Natural killer cell treated with Interleukin-12 subunit alpha and Interleukin-12 subunit beta and Interleukin-15 and Interleukin-18, amount 100 ng/mL, for 72 hours (primary cell): ENCODE measurements at regions not wholly inside any gene's neighbourhood (a gene's known extent, or its start where the extent isn't known, plus 50 kb on each side); places are given as distances from the start of the nearest gene placed in this dataset.
A peak's percentile ranks its signal among the peaks of the same experiment; 100 is the strongest.
"Not testable (repeated sequence)": the region's sequence is repeated elsewhere in the genome, so short reads cannot be mapped to it uniquely, and the experiment has no call there.

Experiments used
- ATAC-seq, 2 donors: fragments of 150-1000 bp; cut with Tn5 transposase in 1 of 2; sonication (Bioruptor Pico), chemical (Tn5 transposase) in 1 of 2; 2 replicates each; pipeline ENCODE4 v1.10.0; 2021
- DNase-seq: peaks from one replicate; pipeline ENCODE4 v3.0.0; 2022; ENCODE audit warnings: low spot score
- H3K27ac Mint-ChIP-seq, 2 donors: 1 replicate in 1 of 2; 2 replicates in 1 of 2; pipeline ENCODE4 v1.8.0; 2022; ENCODE audit warnings: mixed read lengths in 2 of 2, mild to moderate bottlenecking in 1 of 2, moderate library complexity in 1 of 2
- H3K27me3 Mint-ChIP-seq, 2 donors: 1 replicate in 1 of 2; 2 replicates in 1 of 2; pipeline ENCODE4 v1.8.0; 2022; ENCODE audit warnings: mixed read lengths in 2 of 2
- H3K36me3 Mint-ChIP-seq: one replicate; pipeline ENCODE4 v1.8.0; 2022; ENCODE audit warnings: mixed read lengths
- H3K4me1 Mint-ChIP-seq, 2 donors: 1 replicate in 1 of 2; 2 replicates in 1 of 2; pipeline ENCODE4 v1.8.0; 2022; ENCODE audit warnings: low read depth in 2 of 2, mixed read lengths in 2 of 2, mild to moderate bottlenecking in 1 of 2
- H3K4me3 Mint-ChIP-seq: one replicate; pipeline ENCODE4 v1.8.0; 2022; ENCODE audit warnings: mixed read lengths
- H3K9me3 Mint-ChIP-seq: 2 replicates; pipeline ENCODE4 v1.8.0; 2022; ENCODE audit warnings: mixed read lengths

DNA sequence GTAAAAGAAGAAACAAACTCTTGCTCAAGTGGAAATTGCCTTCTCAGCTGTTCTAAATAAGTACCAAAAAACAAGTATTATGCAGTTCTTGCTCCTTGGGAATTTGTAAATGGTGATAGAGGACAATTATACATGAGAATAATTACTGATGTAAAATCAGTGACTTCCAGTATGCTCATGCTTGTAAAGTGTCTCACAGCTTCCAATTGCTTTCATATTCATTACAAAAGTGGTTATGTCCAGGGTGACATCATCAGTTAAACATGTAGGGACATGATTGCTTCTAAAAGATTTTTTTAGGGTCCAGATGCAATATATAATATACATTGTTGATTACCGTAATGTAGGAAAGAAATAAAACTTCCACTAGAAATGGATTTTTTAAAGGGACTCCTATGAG, 122.8 kb upstream of the B3GAT2 start:
- ATAC-seq (no peak), DNase-seq (no peak)
- Mint-ChIP-seq H3K27me3 (peaks cover 0 to 7% of the 10 kb centered on the region in 2 donors), H3K9me3 (peaks cover 7% of the 10 kb centered on the region), H3K4me3 (no peak overlapping the region), H3K36me3 (peaks cover 10% of the 10 kb centered on the region), H3K27ac (no peak overlapping the region), H3K4me1 (no peaks in the 10 kb centered on the region)

DNA sequence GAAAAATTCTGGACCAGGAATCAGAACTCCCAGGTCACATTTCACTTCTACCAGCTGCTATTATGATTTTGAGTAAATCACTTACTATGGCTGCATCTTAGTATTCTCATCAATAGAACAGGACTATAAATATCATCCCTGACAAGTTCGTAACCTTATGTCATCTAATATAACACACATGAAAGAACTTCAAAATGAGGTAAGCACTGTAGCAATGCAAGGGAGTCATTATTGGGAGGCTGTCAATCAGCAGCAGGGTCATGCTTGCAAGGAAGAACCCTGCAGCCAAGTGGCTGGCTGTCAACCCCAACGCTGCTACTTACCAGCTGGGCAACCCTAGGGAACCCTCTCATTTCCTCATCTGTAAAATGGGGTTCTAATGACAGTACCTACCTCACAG, 123.3 kb upstream of the B3GAT2 start:
- no peak overlapping the region for H3K4me3 Mint-ChIP-seq
- ATAC-seq, result no peak
- H3K4me1 Mint-ChIP-seq, result no peaks in the 10 kb centered on the region
- H3K27ac Mint-ChIP-seq, result no peak overlapping the region
- peaks cover 7% of the 10 kb centered on the region for H3K9me3 Mint-ChIP-seq
- peaks cover 0 to 7% of the 10 kb centered on the region in 2 donors for H3K27me3 Mint-ChIP-seq
- peaks cover 10% of the 10 kb centered on the region for H3K36me3 Mint-ChIP-seq
- DNase-seq, result no peak

GRCh38 chr6:71080826-71081225, 124.0 kb upstream of the B3GAT2 start:
- no peak overlapping the region for H3K27ac Mint-ChIP-seq
- H3K9me3 Mint-ChIP-seq, result peaks cover 7% of the 10 kb centered on the region
- DNase-seq (no peak), ATAC-seq (no peak)
- H3K27me3 Mint-ChIP-seq, result peaks cover 0 to 7% of the 10 kb centered on the region in 2 donors
- H3K4me3 Mint-ChIP-seq, result no peak overlapping the region
- no peaks in the 10 kb centered on the region for H3K4me1 Mint-ChIP-seq
- peaks cover 10% of the 10 kb centered on the region for H3K36me3 Mint-ChIP-seq

- H3K27ac Mint-ChIP-seq, result no peak overlapping the region
- DNase-seq (no peak), ATAC-seq (no peak)
- peaks cover 12% of the 10 kb centered on the region for H3K9me3 Mint-ChIP-seq
- peaks cover 0 to 8% of the 10 kb centered on the region in 2 donors for H3K27me3 Mint-ChIP-seq
- H3K36me3 Mint-ChIP-seq, result peaks cover 10% of the 10 kb centered on the region
- H3K4me1 Mint-ChIP-seq, result no peaks in the 10 kb centered on the region
- no peak overlapping the region for H3K4me3 Mint-ChIP-seq
Observed at GRCh38 chr6:71082033-71082650, 125.3 kb upstream of the B3GAT2 start.

GRCh38 chr6:71083308-71083820, 126.5 kb upstream of the B3GAT2 start:
- peaks cover 7% of the 10 kb centered on the region for H3K36me3 Mint-ChIP-seq
- no peaks in the 10 kb centered on the region for H3K4me1 Mint-ChIP-seq
- no peak overlapping the region for H3K27ac Mint-ChIP-seq
- ATAC-seq (no peak), DNase-seq (no peak)
- peaks cover 11% of the 10 kb centered on the region for H3K9me3 Mint-ChIP-seq
- H3K4me3 Mint-ChIP-seq, result no peak overlapping the region
- peaks cover 0 to 16% of the 10 kb centered on the region in 2 donors for H3K27me3 Mint-ChIP-seq

DNA sequence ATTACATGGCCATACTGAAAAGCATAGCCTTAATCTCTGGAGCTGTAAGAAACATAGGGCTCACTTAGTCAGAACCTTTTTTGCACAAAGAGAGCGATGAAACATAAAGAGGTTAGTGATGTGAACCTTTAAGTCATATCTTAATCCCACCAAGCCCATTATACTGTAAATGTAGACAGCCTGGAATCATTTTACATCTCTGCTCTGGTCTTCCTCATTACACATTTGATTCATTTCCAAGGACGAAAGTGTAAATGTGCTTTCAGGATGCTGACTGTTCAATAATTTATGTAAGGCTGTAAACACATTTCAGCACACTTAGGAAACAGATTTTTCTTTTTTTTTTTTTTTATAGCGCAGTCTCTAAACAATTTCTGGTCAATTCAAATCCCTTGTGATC, 131.3 kb upstream of the B3GAT2 start:
- Mint-ChIP-seq H3K4me3 (no peak overlapping the region), H3K27ac (no peak overlapping the region), H3K36me3 (no peaks in the 10 kb centered on the region), H3K9me3 (peaks cover 7% of the 10 kb centered on the region), H3K4me1 (no peaks in the 10 kb centered on the region), H3K27me3 (peaks cover 0 to 9% of the 10 kb centered on the region in 2 donors)
- DNase-seq (no peak), ATAC-seq (no peak)

DNA sequence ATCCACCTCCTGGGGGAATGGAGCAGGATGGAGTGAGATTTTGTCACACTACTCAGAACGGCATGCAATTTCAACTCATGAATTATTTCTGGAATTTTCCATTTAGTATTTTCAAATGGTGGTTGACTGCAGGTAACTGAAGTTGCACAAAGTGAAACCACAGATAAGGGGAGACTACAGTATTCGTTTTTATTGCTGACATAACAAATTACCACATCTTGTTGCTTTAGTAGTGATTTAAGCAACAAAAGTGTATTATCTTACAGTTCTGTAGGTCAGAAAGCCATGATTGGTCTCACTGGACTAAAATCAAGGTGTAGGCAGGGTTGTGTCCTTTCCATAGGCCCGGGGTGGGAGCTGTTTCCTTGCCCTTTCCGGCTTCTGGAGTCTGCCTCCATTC, 133.4 kb upstream of the B3GAT2 start:
- DNase-seq (no peak), ATAC-seq (no peak)
- peaks cover 0 to 9% of the 10 kb centered on the region in 2 donors for H3K27me3 Mint-ChIP-seq
- no peaks in the 10 kb centered on the region for H3K36me3 Mint-ChIP-seq
- H3K9me3 Mint-ChIP-seq, result peaks cover 4% of the 10 kb centered on the region
- no peak overlapping the region for H3K27ac Mint-ChIP-seq
- H3K4me1 Mint-ChIP-seq, result no peaks in the 10 kb centered on the region
- H3K4me3 Mint-ChIP-seq, result no peak overlapping the region

- Mint-ChIP-seq H3K27ac (no peak overlapping the region), H3K36me3 (no peaks in the 10 kb centered on the region), H3K4me1 (no peaks in the 10 kb centered on the region), H3K9me3 (peaks cover under 1% of the 10 kb centered on the region), H3K27me3 (peaks cover 0 to 9% of the 10 kb centered on the region in 2 donors), H3K4me3 (no peak overlapping the region)
- no peak for DNase-seq
- ATAC-seq, result no peak
Observed at GRCh38 chr6:71091167-71091566, 134.3 kb upstream of the B3GAT2 start.

- no peaks in the 10 kb centered on the region for H3K36me3 Mint-ChIP-seq
- ATAC-seq (no peak), DNase-seq (no peak)
- no peak overlapping the region for H3K27ac Mint-ChIP-seq
- H3K4me3 Mint-ChIP-seq, result no peak overlapping the region
- H3K4me1 Mint-ChIP-seq, result no peaks in the 10 kb centered on the region
- H3K9me3 Mint-ChIP-seq, result peaks cover 2% of the 10 kb centered on the region
- H3K27me3 Mint-ChIP-seq, result peaks cover 0 to 9% of the 10 kb centered on the region in 2 donors
Observed at GRCh38 chr6:71091956-71092355, 135.1 kb upstream of the B3GAT2 start.

GRCh38 chr6:71097264-71097663, 140.4 kb upstream of the B3GAT2 start:
- H3K27me3 Mint-ChIP-seq, H3K9me3 Mint-ChIP-seq, H3K4me1 Mint-ChIP-seq, DNase-seq, ATAC-seq, H3K27ac Mint-ChIP-seq, H3K4me3 Mint-ChIP-seq, H3K36me3 Mint-ChIP-seq: not testable (repeated sequence)

DNA sequence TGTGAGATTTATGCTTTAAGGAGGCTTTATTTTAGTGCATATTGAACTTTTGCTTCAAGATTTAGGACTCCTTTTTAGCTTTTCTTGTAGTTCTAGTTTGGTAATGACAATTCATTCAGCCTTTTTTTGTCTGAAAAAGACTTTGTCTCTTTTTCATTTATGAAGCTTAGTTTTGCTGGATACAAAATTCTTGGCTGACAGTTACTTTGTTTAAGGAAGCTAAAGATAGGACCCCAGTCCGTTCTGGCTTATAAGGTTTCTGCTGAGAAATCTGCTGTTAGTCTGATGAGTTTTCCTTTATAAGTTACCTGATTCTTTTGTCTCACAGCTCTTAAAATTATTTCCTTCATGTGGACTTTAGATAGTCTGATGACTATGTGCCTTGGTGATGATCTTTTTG, 142.8 kb upstream of the B3GAT2 start:
- Mint-ChIP-seq H3K4me1 (no peaks in the 10 kb centered on the region), H3K4me3 (no peak overlapping the region), H3K27me3 (no peaks in the 10 kb centered on the region), H3K27ac (no peak overlapping the region), H3K36me3 (peaks cover 9% of the 10 kb centered on the region), H3K9me3 (peaks cover 2% of the 10 kb centered on the region)
- no peak for ATAC-seq
- no peak for DNase-seq

DNA sequence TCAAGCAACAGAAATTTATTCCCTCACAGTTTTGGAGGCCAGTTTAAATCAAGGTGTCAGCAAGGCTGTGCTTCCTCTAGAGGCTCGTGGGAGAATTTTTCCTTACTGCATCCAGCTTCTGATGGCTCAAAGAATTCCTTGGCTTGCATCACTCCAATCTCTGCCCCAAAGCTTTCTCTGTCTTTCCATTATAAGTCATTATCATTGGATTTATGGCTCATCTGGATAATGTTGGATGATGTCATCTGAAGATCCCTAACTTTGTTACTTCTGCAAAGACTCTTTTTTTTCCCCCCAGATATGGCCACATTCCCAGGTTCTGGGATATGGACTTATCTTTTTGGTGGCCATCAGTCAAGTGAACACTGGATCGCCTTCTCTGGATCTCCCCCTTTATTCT, 146.3 kb upstream of the B3GAT2 start:
- Mint-ChIP-seq H3K9me3 (no peaks in the 10 kb centered on the region), H3K4me1 (no peaks in the 10 kb centered on the region), H3K4me3 (no peak overlapping the region), H3K36me3 (peaks cover 9% of the 10 kb centered on the region), H3K27me3 (no peaks in the 10 kb centered on the region), H3K27ac (no peak overlapping the region)
- ATAC-seq (no peak), DNase-seq (no peak)

DNA sequence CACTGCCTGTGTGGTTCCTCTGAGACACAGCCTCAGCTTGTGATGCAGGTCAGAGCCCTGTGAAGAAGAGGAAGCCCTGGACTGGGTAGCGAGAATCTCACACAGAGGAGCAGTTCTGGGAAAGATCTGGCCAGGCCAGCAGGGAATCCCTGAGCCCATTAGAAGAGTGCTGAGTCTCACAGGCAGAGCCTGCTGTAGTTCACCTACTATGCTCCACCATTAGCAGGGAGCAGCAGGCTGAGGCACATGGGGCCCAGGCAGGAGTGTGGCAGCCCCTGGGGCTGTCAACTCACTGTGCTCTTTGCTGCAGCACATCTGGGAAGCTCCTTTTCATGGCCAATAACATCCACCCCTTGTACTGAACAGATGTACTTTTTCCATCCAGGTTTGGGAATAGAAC, 146.8 kb upstream of the B3GAT2 start:
- H3K4me3 Mint-ChIP-seq, result no peak overlapping the region
- peaks cover 9% of the 10 kb centered on the region for H3K36me3 Mint-ChIP-seq
- no peaks in the 10 kb centered on the region for H3K9me3 Mint-ChIP-seq
- no peaks in the 10 kb centered on the region for H3K27me3 Mint-ChIP-seq
- no peak overlapping the region for H3K27ac Mint-ChIP-seq
- H3K4me1 Mint-ChIP-seq, result no peaks in the 10 kb centered on the region
- ATAC-seq (peak in 1 of 2 donors; percentile 31), DNase-seq (no peak)

DNA sequence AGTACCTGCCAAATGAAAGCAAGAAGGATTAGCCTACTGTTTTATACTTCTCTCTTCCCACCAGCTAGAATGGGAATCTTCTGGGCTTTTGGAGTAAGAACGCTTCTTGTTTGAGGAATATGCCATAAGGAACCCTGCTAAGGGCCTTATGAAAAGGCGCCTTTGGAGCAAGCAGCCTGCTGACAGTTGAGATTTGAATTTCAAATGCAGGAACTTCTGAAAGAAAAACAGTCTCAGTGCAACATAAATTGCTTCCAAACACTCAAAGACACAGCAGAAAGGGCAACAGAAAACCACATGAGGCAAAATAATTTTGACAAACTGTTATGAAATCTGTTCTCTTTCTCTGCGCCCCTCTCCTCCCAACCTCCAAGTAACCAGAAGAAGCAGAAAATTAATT, 149.4 kb upstream of the B3GAT2 start:
- ATAC-seq (no peak), DNase-seq (no peak)
- H3K27me3 Mint-ChIP-seq, result peaks cover 3 to 16% of the 10 kb centered on the region in 2 donors
- H3K4me1 Mint-ChIP-seq, result no peaks in the 10 kb centered on the region
- peaks cover 3% of the 10 kb centered on the region for H3K9me3 Mint-ChIP-seq
- H3K27ac Mint-ChIP-seq, result no peak overlapping the region
- no peaks in the 10 kb centered on the region for H3K36me3 Mint-ChIP-seq
- no peak overlapping the region for H3K4me3 Mint-ChIP-seq

DNA sequence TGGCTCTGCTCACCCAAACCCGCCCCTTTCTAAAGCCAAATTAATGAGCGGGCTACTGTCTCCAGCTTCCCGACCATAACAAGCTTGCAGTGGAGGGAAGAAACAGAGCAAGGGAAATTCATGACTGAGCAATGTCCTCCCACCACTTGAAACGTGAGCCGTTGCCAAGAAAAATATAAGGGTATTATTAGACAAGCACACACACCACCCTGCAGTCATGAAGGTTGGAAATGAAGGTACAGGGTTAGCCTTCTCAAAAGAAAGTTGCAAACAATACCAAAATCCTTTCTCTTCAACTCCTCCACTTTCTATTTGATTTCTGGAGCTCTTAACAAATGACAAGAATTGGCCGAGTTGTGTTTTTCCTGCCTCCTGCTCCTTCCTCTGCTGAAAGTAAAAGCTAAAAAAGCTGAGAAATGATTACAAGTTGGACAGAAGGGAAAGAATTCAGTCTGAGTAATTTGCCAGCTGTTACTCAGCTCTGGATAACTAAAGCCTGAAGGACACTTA, 151.1 kb upstream of the B3GAT2 start:
- Mint-ChIP-seq H3K36me3 (no peaks in the 10 kb centered on the region), H3K4me3 (no peak overlapping the region), H3K27ac (no peak overlapping the region), H3K27me3 (peaks cover 3 to 24% of the 10 kb centered on the region in 2 donors), H3K9me3 (peaks cover 3% of the 10 kb centered on the region), H3K4me1 (no peaks in the 10 kb centered on the region)
- no peak for ATAC-seq
- DNase-seq, result no peak
